Stimulated activated CD4-positive, alpha-beta T cell treated with anti-CD3 and anti-CD28 coated beads, Interleukin-4, amount 100 ng/mL, for 4 hours (primary cell): ENCODE measurements at regions not wholly inside any gene's neighbourhood (a gene's known extent, or its start where the extent isn't known, plus 50 kb on each side); places are given as distances from the start of the nearest gene placed in this dataset.
A peak's percentile ranks its signal among the peaks of the same experiment; 100 is the strongest.

Experiments used
- DNase-seq, 2 experiments: peaks; one replicate each; pipeline ENCODE4 v3.0.0-alpha.2; 2020

- DNase-seq: no peak
Measured at GRCh38 chr12:130017591-130018449, 114.0 kb upstream of the TMEM132D start.

- no peak for DNase-seq
Measured at GRCh38 chr12:130018614-130019013, 114.8 kb upstream of the TMEM132D start.

- DNase-seq: peak in 1 of 2 experiments; percentile 29
Measured at GRCh38 chr12:130026608-130027176, 122.9 kb upstream of the TMEM132D start.

GRCh38 chr12:130027798-130028197, 124.0 kb upstream of the TMEM132D start:
- no peak for DNase-seq

- no peak for DNase-seq
Measured at GRCh38 chr12:130029151-130029550, 125.3 kb upstream of the TMEM132D start.

GRCh38 chr12:130031041-130031440, 127.2 kb upstream of the TMEM132D start:
- no peak for DNase-seq

- peak; percentile 32 to 61 for DNase-seq
Measured at GRCh38 chr12:130031571-130032189, 127.9 kb upstream of the TMEM132D start.

- peak in 1 of 2 experiments; percentile 49 for DNase-seq
Measured at GRCh38 chr12:130041983-130042812, 120.1 kb upstream of the FZD10 start.

GRCh38 chr12:130043685-130044406, 118.4 kb upstream of the FZD10 start:
- DNase-seq: no peak

GRCh38 chr12:130044991-130045621, 117.2 kb upstream of the FZD10 start:
- DNase-seq: no peak

- no peak for DNase-seq
Measured at GRCh38 chr12:130049666-130050065, 112.6 kb upstream of the FZD10 start.

- DNase-seq: no peak
Measured at GRCh38 chr12:130051900-130052299, 110.4 kb upstream of the FZD10 start.

GRCh38 chr12:130053651-130054069, 108.6 kb upstream of the FZD10 start:
- no peak for DNase-seq

- DNase-seq: no peak
Measured at GRCh38 chr12:130054803-130055202, 107.5 kb upstream of the FZD10 start.

GRCh38 chr12:130058926-130059472, 103.3 kb upstream of the FZD10 start:
- DNase-seq: no peak

GRCh38 chr12:130063866-130064265, 98.4 kb upstream of the FZD10 start:
- DNase-seq: no peak

GRCh38 chr12:130064999-130065398, 97.3 kb upstream of the FZD10 start:
- no peak for DNase-seq

GRCh38 chr12:130066742-130067141, 95.5 kb upstream of the FZD10 start:
- DNase-seq: no peak

- no peak for DNase-seq
Measured at GRCh38 chr12:130068741-130069140, 93.5 kb upstream of the FZD10 start.

- no peak for DNase-seq
Measured at GRCh38 chr12:130070126-130070611, 92.1 kb upstream of the FZD10 start.

- no peak for DNase-seq
Measured at GRCh38 chr12:130073721-130074120, 88.5 kb upstream of the FZD10 start.
